ENCODE measurements at regions not wholly inside any gene's neighbourhood (a gene's known extent, or its start where the extent isn't known, plus 50 kb on each side); places are given as distances from the start of the nearest gene placed in this dataset.

DNA sequence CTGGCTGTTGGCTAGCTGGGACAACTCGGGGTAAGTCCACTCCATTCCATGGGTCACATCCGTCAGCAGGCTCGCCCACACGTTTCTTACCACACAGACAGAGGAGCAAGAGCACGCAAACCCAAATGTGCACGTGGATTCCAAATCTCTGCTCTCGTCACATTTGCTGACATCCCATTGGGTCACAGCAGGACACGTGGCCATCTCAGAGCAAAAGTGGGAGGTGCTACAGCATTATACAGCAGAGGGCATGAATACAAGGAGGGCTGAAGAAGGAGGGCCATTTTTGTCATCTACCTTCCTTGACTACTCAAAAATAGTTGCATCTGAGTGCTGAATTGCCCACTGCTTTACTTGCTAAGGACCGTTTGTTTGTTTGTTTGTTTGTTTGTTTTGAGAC lies 84.7 kb downstream of the RBBP6 start:
- intact Hi-C loops (cut with micrococcal nuclease): no loop called here

DNA sequence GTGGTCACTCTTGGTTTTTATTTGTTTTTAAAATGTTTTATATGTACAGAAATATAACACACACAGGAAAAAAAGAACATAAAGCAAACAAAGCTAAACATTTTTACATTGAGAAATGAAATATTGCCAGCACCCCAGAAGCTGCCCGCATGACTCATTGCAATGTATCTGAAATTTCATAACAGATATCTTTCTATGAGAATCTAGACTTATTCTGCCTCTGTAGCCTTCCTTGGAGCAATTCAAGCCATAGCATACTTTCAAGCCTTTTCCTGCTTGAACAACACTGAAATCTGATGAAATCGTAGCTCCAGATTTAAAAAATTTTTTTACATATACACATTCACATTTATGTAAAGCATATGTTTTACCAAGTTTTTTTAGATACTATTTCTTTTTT lies 86.9 kb downstream of the RBBP6 start:
- intact Hi-C loops (cut with micrococcal nuclease): no loop called here

DNA sequence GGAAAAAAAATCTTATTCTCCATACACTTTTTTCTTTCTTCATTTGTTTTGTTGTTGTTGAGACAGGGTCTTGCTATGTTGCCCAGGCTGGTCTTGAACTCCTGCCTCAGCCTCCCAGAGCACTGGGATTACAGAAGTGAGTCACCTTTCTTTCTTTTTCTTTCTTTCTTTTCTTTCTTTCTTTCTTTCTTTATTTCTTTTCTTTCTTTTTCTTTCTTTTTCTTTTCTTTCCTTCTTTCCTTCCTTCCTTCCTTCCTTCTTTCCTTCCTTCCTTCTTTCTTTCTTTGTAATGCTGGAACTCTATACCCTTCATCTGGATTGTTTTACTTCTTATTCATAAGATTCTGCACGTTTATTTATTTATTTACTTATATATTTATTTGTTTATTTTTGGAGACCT lies 94.5 kb upstream of the TNRC6A start:
- intact Hi-C loops (cut with micrococcal nuclease): no loop called here

DNA sequence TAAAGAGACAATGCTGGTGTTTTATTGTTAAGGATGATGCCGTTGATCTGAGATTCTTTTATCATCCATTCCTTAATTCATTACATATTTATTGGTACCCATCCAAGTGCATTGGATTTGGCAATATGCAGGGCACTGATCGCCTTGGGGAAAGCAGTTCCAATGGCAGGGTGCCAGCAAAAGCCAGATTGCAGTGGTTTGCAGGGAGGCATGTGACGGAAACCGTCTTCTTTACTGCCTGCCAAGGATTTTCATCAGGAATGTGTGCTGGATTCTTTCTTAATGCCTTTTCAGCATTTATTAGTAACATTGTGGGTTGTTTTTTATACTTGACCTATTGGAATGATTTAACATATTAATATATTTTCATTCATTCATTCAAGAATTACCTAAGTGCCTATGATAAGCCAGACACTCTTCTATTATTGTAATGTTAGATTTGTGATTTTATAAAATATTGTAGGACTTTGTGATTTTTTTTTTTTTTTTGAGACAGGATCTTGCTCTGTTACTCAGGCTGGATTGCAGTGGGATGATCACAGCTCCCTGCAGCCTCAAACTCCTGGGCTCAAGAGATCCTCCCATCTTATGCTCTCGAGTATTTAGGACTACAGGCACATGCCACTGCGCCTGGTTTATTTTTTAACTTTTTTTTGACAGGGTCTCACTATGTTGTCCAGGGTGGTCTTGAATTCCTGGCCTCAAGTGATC lies 93.4 kb upstream of the TNRC6A start:
- intact Hi-C loops (cut with micrococcal nuclease): no loop called here

DNA sequence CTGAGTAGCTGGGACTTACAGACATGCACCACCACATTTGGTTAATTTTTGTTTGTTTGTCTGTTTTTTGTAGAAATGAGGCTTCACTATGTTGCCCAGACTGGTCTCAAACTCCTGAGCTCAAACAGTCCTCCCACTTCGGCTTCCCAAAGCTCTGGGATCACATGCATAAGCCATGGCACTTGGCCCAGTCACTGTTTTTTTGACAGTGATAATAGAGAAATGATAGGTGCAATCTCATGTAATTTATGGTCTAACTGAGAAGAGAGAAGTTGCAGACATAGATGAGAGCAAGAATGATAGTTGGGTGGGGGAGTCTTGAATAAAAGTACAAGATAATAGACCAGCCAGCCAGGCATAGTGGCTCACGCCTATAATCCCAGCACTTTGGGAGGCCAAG lies 89.7 kb upstream of the TNRC6A start:
- intact Hi-C loops (cut with micrococcal nuclease): no loop called here

DNA sequence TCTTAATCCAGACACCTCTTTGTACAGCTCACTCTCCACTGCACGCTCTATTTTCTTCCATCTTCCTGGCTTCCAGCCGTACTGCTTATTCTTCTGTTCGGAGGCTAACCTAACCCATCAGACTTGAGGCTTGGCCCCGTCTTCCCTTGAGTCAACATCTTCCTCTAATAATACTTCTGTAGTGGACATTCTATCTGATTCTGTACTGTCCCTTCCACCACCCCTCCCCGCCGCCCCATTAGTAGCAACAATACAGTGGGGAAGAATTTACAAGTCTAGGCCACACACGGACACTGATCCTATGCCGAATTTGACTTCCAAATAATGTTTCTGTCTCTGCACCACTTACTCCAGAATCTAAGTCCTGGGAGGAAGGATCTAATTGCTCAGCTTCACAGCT lies 86.0 kb upstream of the TNRC6A start:
- intact Hi-C loops (cut with micrococcal nuclease): no loop called here

DNA sequence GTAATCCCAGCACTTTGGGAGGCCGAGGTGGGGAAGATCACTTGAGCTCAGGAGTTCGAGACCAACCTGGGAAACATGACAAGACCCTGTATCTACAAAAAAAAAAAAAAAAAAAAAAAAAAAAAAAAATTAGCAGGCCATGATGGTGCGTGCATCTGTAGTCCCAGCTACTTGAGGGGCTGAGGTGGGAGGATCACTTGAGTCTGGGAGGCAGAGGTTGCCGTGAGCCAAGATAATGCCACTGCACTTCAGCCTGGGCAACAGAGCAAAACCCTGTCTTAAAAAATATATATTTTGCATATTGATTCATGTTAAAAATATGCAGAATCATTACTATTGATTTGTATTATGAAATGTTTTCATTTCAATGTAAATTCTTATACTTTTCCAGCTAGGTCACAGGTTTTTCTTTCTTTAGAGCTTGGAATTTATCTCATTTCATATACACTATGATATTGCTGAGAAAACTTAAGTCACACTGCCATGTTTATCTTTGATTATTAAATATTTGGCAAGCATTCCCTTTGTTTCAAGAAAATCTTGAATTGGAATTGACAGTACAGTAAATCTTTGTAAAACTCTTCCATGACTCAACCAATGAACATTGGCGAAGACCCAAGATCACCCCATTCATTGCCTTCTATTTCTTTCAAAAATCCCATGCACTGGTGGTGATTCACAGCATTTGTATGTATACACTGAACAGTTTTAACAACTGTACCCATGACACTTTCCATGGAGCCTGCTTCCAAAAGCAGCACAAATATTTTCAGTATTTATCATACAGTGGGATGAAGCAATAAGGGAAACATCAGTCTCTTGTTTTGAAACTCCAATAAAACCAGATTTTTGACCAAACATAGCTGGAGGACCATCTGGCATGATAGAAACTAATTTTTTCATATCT lies 83.5 kb upstream of the TNRC6A start:
- intact Hi-C loops (cut with micrococcal nuclease): no loop called here

DNA sequence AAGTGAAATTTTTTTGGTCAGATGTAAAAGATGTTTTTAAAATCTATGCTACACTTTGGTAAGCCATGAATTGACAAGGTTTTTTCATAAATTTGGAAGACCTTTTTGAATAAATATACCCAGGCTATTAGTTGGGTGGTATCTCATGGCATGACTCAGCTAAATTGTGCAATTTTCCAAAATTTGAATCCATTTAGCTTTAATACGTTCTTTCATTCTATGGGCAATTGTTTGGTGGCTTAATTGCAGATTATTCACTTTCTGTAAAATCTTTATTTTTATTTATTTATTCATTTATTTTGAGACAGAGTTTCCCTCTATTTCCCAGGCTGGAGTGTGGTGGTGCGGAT lies 82.8 kb upstream of the TNRC6A start:
- intact Hi-C loops (cut with micrococcal nuclease): no loop called here

DNA sequence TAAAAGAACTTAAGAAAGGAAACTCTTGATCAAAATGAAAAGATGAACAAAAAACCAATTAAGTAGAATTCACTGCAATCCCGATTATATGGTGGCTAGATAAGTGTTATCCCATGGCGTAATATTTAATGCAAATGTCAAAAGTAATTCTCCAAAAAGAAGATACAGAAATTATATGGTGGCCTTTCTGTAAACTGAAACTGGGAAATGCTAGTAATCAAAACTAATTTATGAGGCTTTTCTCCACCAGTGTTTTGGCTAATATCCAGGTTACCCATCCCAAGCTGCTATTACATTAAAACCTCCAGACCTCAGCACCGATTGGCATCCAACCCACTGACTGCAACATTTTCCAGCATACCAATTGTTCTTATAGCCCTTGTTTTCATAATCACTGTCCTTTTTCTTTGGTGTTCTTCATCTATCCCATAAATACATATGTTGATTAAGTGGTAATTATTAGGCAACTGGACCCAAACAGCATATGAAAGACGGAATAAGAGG lies 77.2 kb upstream of the TNRC6A start:
- intact Hi-C loops (cut with micrococcal nuclease): no loop called here

DNA sequence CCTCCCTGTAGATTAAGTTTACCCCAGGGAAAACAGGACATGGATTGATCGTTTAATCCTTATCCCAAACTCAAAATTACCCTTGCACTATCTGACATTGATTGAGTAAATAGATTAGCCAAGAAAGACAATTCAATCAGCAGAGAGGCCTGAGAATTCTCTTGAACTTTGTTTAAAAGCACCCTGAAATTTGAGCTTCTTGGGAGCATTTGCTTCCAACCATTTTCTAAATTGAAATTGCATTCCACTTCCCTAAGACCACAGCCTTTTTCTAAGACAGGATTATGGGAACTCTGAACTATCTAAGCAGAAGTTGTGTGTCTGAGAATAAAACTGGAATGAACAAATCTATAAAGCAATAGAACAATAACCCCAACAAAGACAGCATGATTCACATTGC lies 76.6 kb upstream of the TNRC6A start:
- intact Hi-C loops (cut with micrococcal nuclease): no loop called here

DNA sequence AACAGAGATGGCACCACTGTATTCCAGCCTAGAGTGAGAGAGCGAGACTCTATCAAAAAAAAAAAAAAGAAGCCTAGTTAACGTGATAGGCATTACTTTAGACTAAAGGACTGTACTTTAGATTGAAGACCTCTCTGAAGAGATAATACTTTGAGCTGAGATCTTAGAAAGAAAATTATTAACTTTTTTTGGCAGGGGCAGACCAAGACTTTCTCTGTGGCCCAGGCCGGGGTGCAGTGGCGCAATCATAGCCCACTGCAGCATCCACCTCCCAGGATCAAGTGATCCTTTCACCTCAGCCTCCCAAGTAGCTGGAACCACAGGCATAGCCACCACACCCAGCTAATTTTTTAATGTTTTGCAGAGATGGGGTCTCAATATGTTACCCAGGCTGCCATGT lies 75.7 kb upstream of the TNRC6A start:
- intact Hi-C loops (cut with micrococcal nuclease): no loop called here

DNA sequence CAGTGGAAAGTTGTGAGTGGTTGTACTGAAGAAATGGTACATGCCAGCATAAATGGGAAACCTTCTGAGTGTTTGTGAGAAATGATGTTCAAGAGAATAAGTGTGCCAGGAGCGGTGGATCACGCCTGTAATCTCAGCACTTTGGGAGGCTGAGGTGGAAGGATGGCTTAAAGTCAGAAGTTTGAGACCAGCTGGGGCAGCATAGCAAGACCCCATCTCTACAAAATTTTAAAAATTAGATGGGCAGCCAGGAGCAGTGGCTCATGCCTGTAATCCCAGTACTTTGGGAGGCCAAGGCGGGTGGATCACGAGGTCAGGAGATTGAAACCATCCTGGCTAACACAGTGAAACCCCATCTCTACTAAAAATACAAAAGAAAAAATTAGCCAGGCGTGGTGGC lies 63.5 kb upstream of the TNRC6A start:
- intact Hi-C loops (cut with micrococcal nuclease): loop anchor here (10.0 kb wide), 1 partner anchor 121 kb away; no protein-coding TSS in a partner anchor

DNA sequence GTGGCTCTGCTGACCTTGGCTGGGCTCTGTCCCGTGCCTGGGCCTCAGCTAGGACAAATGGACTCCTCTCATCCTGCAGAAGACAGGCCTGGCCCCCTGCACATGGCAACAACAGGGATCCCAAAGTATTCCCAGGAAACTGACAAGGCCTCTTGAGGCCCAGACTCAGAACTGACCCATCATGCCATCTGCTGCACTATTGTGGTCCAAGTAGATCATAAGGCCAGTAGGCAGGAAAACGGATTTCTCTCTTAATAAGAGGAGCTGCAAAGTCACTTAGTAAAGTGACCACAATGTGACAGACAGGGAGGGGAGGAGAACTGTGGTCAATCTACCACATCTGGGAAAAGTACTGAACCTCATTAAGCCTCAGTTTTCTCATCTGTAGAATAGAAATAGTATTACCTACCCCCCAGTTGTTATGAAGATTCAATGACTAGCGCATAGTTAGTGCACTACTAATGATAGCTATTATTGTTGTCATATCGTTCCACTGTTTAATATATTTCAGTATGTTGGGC lies 62.1 kb upstream of the TNRC6A start:
- intact Hi-C loops (cut with micrococcal nuclease): loop anchor here (10.0 kb wide), 1 partner anchor 123 kb away; no protein-coding TSS in a partner anchor

DNA sequence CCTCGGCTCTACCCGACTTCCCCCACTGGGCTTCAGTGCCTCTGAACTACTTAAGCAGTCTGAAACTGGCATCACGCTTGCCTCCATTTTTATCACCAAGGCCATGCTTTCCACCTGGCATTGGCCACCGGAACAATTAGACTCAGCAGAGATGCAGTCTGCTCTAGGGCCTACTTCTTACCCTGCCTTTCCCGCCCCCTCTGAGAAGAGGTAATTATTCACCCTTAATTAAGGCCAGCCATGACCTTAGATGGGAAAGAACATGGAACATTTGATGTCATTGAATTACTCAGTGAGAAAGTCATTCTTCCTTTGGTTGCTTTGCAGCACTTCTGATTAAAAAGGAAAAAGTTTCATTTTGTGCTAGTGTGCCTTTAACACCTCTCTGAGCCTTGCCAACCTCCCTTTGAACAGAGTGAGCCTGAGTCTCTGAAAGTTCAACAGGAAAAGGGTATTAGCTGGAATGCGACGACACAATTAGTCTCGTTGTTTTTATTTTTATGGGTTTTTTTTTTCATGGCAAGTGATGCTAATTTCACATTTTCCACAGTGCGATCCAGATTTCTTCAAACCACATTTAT lies 60.9 kb upstream of the TNRC6A start:
- intact Hi-C loops (cut with micrococcal nuclease): loop anchor here (10.0 kb wide), 1 partner anchor 124 kb away; no protein-coding TSS in a partner anchor

DNA sequence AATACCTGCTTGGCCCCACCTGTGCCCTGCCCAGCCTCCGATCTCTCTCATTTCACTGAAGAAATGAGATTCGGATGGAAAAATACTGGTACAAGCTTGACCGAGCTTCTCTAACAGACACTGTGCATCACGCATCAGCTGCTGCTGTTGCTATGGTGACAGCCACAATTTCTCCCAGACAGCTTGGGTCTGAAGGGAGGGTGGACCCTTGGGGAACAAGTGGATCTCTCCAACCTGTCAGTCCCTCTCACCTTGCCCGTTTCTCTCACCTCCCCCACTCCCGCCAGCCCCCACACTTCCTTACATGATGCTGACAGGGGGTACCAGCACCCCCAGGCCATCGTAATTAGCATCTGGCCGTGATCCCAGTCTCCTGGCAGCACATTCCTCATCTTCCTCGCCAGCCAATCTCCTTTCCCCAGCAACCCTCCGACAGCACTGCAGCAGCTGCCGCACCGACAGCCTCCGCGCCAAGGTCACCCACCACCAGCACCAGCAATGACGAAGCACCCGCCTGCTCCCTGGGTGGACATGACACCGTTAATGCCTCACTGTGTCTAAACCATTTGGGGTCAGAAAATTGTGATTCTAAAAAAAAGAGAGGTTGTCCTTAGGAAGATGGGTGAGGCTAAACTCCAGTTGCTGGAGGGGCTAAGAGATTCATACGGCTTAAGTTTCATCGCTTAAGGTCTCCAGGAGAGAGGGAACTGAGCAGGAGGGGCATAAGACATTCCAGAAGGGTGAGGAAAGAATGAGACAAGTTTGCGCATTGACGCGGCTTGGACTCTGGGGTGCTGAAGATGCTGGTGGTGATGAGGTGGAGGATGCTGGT lies 58.6 kb upstream of the TNRC6A start:
- intact Hi-C loops (cut with micrococcal nuclease): no loop called here

DNA sequence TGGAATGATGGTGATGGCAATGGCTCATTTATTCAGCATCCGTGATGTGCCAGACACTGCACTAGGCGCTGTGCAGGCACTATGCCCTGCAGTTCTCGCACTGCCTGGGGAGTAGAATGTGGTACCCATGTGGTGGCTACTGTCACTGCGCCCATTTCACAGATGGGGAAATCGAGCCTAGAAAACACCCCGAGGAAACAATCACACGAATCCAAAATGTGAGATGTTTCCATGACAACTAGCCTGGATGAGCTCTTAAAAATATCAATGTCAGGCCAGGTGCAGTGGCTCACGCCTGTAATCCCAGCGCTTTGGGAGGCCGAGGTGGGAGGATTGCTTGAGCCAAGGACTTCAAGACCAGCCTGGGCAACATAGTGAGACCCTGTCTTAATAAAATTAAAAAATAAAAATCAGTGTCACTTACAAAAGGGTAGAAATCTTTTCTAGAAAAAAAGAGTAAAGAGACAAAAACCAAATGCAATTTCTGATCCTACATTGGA lies 57.9 kb upstream of the TNRC6A start:
- intact Hi-C loops (cut with micrococcal nuclease): no loop called here

DNA sequence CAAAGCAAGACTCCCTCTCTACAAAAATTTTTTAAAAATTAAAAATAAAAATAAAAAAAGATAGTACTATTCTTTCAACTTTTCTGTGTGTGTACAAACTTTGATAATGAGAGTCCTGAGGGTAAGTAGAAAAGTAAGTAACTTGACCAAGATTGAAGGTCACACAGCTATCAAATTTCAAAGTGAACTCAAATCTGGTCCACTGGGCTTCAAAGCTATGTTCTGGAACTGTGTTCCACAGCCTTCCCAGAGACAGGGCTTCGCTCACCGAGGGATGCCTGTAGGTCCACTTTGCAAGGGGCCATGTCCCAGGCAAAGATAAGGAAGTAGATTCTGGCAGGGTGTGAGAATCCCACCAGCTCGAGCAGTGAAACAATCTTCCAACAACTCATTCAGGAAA lies 56.3 kb upstream of the TNRC6A start:
- intact Hi-C loops (cut with micrococcal nuclease): no loop called here

DNA sequence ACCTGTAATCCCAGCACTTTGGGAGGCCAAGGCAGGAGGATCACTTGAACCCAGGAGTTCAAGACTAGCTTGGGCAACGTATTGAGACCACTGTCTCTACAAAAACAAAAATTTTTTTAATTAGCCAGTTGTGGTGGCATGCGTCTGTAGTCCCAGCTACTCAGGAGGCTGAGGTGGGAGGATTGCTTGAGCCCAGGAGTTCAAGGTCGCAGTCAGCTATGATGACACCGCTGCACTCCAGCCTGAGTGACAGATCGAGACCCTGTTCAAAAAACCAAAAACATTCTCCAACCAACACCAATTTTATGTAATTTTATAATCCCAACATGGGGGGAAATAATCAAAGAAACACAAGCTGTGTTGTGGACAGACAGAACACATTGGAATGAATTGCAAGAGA lies 54.6 kb upstream of the TNRC6A start:
- intact Hi-C loops (cut with micrococcal nuclease): no loop called here

DNA sequence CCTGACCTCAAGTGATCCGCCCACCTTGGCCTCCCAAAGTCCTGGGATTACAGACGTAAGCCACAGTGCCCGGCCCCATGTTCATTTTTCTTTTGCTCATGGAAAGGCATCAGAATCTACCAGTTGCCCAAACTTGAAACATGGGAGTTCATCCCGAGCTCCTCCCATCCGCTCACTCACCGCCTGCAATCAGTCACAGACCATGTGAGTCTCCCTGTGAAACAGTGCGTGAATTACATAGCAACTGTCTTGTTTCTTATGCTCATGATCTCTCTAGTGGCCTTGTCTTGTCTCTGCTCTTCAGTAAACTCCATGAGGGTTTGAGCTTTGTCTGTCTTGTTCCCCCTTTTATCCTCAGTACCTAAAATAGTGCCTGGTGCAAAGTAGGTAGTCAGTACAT lies 52.1 kb upstream of the TNRC6A start:
- intact Hi-C loops (cut with micrococcal nuclease): no loop called here
